Ishikawa (cell line): ENCODE measurements at regions not wholly inside any gene's neighbourhood (a gene's known extent, or its start where the extent isn't known, plus 50 kb on each side); places are given as distances from the start of the nearest gene placed in this dataset.
A peak's percentile ranks its signal among the peaks of the same experiment; 100 is the strongest.

Experiments
- CEBPB ChIP-seq: IDR thresholded peaks from 2 replicates; pipeline ENCODE4 v1.6.1; 2012
- CREB1 ChIP-seq: IDR thresholded peaks from 2 replicates; pipeline ENCODE4 v1.6.1; 2012; ENCODE audit warnings: low read depth
- EGR1 ChIP-seq: IDR thresholded peaks from 2 replicates; pipeline ENCODE4 v1.6.1; 2012
- EP300 ChIP-seq: IDR thresholded peaks from 2 replicates; pipeline ENCODE4 v1.6.1; 2012; ENCODE audit warnings: borderline replicate concordance
- FOXM1 ChIP-seq: IDR thresholded peaks from 2 replicates; pipeline ENCODE4 v1.6.1; 2012; ENCODE audit warnings: low read depth, borderline replicate concordance
- NFIC ChIP-seq: IDR thresholded peaks from 2 replicates; pipeline ENCODE4 v1.6.1; 2012
- RAD21 ChIP-seq: IDR thresholded peaks from 2 replicates; pipeline ENCODE4 v1.6.1; 2012; ENCODE audit warnings: low read depth
- TAF1 ChIP-seq: IDR thresholded peaks from 2 replicates; pipeline ENCODE4 v1.6.1; 2012; ENCODE audit warnings: low read depth, mild to moderate bottlenecking
- TCF12 ChIP-seq: IDR thresholded peaks from 2 replicates; pipeline ENCODE4 v1.6.1; 2012; ENCODE audit warnings: low read depth
- TEAD4 ChIP-seq: IDR thresholded peaks from 2 replicates; pipeline ENCODE4 v1.6.1; 2012
- YY1 ChIP-seq: IDR thresholded peaks from 2 replicates; pipeline ENCODE4 v1.6.1; 2012; ENCODE audit warnings: low read depth
- ZBTB7A ChIP-seq: IDR thresholded peaks from 2 replicates; pipeline ENCODE4 v1.6.1; 2012; ENCODE audit warnings: low read depth
- TF ChIP-seq, protein P1 (sequence below): IDR thresholded peaks from 2 replicates; pipeline ENCODE4 v1.6.1; 2012
- TF ChIP-seq, protein P2 (sequence below): IDR thresholded peaks from 2 replicates; pipeline ENCODE4 v1.6.1; 2012
- TF ChIP-seq, protein P3 (sequence below): IDR thresholded peaks from 2 replicates; pipeline ENCODE4 v1.6.1; 2012; ENCODE audit warnings: low read depth, mild to moderate bottlenecking

DNA sequence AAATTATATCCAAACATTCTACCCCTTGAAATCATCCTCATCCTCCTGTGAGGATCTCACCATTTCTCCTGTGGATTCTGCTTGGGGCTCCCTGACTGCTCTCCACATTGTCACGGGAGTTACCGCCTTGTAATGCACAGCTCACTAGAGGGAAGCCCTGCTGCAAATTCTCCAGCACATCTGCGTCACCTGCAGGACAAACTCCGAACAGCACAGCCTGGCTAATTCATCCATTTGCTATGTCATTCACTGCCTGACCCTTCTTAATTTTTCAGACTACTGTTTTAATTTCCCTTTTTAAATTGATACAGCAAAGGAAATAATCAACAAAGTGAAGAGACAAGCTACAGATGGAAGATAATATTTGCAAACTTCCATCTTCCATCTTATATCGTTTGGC lies 627.4 kb downstream of the FBXO15 start:
- TF ChIP-seq EP300 (no peak), CEBPB (no peak), YY1 (no peak), RAD21 (peak; percentile 45)

DNA sequence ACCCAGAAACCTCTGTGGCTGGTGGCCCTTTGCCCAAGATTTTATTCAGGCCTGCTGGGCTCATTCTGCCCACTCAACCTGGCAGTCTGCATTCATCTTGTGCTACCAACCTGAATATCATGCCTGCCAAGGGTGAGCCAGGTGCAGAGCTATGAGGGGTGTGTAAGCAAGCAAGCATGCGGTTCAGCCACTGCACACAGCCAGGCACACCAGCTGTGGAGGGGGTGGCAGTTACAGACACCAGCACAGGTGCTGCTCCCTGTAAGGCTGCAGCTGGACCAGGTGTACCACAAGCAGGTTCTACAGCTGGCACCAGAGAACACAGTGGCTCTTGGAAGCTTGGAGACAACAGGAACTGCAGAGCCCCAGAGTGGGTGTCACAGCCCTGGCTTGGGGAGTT lies 633.2 kb downstream of the FBXO15 start:
- TF ChIP-seq EP300 (no peak), EGR1 (no peak)

DNA sequence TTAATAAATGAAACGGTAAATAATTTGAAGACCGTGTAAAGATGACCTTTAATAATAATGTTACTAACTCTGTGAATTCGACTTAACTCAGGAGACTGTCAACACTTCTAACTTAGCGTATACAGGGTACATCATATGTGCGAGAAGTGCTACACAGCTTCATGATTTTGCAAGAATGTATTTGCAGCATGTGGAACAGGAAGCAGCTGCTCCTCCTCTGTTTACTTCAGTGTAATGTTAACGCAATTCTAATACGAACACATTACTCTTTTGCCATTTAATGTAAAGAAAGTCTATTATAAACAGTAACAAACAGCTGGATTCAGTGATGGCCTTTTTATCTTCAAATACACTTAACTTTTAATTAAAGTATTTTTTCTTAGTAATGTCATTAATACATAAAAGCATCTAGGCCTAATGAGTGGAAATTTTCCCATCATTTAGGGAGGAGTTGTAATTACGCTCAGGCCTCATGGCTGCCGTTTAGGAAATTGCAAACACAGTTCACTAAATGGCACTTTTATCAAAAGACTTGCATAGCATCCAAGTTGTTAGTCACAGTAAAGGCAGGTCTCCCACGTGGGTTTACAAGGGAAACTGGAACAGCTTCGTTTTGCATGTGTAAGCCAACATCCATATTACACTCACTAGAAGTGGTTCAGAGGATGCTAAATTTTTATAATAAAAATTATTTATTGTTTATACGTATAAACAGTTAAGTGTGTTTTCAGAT lies 635.7 kb downstream of the FBXO15 start:
- TF ChIP-seq NFIC (no peak), TAF1 (no peak), CREB1 (no peak), ZBTB7A (no peak), CEBPB (no peak)

DNA sequence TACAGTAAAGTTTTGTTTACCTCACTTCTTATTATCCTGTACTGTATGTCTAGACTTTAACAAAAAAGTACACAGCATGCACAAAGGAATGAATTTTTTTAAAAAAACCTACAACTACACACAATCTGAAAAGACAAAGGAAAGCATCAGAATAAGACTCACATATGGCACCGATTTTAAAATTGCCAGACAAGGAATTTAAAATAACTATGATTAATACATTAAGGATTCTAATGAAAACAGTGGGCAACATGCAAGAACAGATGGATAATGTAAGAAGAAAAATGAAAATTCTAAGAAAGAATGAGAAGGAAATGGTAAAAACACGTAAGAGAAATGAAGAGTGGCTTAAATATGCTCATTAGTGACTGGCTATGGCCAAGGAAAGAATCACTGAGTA lies 638.2 kb downstream of the FBXO15 start:
- no peak for TF ChIP-seq TAF1
- no peak for TF ChIP-seq NFIC
- TF ChIP-seq EGR1, result no peak
- TF ChIP-seq, protein P1, sequence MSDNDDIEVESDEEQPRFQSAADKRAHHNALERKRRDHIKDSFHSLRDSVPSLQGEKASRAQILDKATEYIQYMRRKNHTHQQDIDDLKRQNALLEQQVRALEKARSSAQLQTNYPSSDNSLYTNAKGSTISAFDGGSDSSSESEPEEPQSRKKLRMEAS, result no peak
- no peak for TF ChIP-seq RAD21
- TF ChIP-seq, protein P2, sequence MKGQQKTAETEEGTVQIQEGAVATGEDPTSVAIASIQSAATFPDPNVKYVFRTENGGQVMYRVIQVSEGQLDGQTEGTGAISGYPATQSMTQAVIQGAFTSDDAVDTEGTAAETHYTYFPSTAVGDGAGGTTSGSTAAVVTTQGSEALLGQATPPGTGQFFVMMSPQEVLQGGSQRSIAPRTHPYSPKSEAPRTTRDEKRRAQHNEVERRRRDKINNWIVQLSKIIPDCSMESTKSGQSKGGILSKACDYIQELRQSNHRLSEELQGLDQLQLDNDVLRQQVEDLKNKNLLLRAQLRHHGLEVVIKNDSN, result no peak
- no peak for TF ChIP-seq FOXM1
- TF ChIP-seq, protein P3, sequence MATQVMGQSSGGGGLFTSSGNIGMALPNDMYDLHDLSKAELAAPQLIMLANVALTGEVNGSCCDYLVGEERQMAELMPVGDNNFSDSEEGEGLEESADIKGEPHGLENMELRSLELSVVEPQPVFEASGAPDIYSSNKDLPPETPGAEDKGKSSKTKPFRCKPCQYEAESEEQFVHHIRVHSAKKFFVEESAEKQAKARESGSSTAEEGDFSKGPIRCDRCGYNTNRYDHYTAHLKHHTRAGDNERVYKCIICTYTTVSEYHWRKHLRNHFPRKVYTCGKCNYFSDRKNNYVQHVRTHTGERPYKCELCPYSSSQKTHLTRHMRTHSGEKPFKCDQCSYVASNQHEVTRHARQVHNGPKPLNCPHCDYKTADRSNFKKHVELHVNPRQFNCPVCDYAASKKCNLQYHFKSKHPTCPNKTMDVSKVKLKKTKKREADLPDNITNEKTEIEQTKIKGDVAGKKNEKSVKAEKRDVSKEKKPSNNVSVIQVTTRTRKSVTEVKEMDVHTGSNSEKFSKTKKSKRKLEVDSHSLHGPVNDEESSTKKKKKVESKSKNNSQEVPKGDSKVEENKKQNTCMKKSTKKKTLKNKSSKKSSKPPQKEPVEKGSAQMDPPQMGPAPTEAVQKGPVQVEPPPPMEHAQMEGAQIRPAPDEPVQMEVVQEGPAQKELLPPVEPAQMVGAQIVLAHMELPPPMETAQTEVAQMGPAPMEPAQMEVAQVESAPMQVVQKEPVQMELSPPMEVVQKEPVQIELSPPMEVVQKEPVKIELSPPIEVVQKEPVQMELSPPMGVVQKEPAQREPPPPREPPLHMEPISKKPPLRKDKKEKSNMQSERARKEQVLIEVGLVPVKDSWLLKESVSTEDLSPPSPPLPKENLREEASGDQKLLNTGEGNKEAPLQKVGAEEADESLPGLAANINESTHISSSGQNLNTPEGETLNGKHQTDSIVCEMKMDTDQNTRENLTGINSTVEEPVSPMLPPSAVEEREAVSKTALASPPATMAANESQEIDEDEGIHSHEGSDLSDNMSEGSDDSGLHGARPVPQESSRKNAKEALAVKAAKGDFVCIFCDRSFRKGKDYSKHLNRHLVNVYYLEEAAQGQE, result no peak

DNA sequence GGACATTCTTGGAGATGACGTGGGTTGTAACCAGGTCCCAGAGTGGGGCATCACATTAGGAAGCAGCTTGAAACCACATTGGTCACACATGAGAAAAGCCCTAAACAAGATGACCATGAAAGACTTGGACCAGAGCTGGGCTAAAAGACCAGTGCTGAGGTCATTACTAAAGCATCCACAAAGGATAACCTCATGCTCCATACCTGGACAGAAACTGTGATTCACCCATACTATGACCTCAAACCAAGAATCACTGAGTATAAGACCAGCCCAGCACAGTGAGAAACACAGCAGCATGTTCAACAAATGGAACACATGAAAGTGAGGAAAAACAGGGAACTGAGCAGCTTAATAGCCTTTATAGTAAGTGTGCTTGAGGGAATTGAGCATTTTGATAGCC lies 635.5 kb upstream of the NETO1 start:
- no peak for TF ChIP-seq CREB1
- TF ChIP-seq NFIC, result no peak

DNA sequence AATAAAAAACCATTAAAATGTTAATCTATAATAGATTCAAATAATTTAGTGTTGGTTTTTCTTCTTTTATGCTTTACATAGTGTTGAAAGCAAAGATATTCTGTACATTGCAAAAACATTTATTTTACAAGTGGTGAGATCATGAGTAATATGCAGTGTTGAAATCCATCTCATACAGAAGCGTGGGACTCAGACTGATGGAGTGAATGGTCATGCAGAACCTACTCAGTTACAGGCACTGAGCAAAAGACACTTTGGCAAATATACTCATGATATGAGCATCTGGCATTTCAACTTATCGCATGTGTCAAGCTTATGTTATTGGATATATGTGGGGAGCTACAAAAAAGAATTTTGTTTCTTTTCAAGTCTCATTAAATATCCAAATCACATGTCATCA lies 620.2 kb upstream of the NETO1 start:
- TF ChIP-seq, protein P3, result no peak
- TF ChIP-seq YY1 (no peak), TAF1 (no peak), EGR1 (no peak), CEBPB (no peak), TEAD4 (no peak), TCF12 (no peak), NFIC (no peak), RAD21 (no peak), FOXM1 (no peak), ZBTB7A (no peak), EP300 (no peak), CREB1 (no peak)
- TF ChIP-seq, protein P2, result no peak
- TF ChIP-seq, protein P1, result no peak

DNA sequence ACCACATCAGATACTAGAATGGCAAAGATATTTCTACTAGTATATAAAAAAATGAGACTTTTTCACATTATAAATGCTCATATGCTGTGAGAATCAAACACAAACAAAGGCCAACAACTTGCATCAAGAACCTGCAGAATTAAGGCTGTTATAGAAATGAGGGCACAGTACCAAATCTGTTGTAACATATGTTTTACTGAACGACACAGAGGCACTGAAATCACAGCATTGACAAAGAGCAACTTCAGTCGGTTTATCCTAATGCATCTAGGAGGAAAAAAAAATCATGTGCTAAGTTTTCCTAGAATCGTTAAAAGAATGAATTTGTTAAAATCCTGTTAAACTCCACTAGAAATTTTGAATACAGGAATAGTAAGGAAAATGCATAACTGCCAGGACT lies 617.4 kb upstream of the NETO1 start:
- TF ChIP-seq, protein P1, result no peak
- TF ChIP-seq YY1 (no peak), TCF12 (no peak), FOXM1 (no peak), ZBTB7A (no peak), CREB1 (no peak), TAF1 (no peak), TEAD4 (no peak), RAD21 (no peak), CEBPB (no peak), EP300 (no peak), NFIC (no peak), EGR1 (no peak)
- TF ChIP-seq, protein P3, result no peak
- TF ChIP-seq, protein P2, result no peak
